HUES64 (cell line): ENCODE measurements at regions not wholly inside any gene's neighbourhood (a gene's known extent, or its start where the extent isn't known, plus 50 kb on each side); places are given as distances from the start of the nearest gene placed in this dataset.

Experiments
- H3K27ac ChIP-seq: 2 replicates; pipeline ENCODE4 v1.7.0; 2013; ENCODE audit warnings: low read depth, low read length, inconsistent platforms
- H3K27me3 ChIP-seq: 2 replicates; pipeline ENCODE4 v1.6.1; 2013; ENCODE audit warnings: mild to moderate bottlenecking, low read length; ENCODE audit not compliant: insufficient read depth
- H3K36me3 ChIP-seq: 2 replicates; pipeline ENCODE4 v1.6.1; 2013; ENCODE audit warnings: mild to moderate bottlenecking, low read length; ENCODE audit not compliant: insufficient read depth
- H3K4me1 ChIP-seq: 2 replicates; pipeline ENCODE4 v1.6.1; 2013; ENCODE audit warnings: mild to moderate bottlenecking, low read length, moderate library complexity; ENCODE audit not compliant: insufficient read depth
- H3K4me3 ChIP-seq: 2 replicates; pipeline ENCODE4 v1.5.1; 2013; ENCODE audit warnings: mild to moderate bottlenecking, low read length, moderate library complexity
- H3K9ac ChIP-seq: 2 replicates; pipeline ENCODE4 v1.6.1; 2013; ENCODE audit warnings: mild to moderate bottlenecking, low read depth, low read length
- H3K9me3 ChIP-seq: 2 replicates; pipeline ENCODE4 v1.6.1; 2013; ENCODE audit warnings: low read depth, low read length; ENCODE audit not compliant: insufficient read depth
- WGBS: fragments of 150-250, 120-280 bp; methylation state at CpG from one replicate; pipeline ENCODE4 v1.1.7; 2013; ENCODE audit warnings: missing lambda C conversion rate; 5-methylcytosine and 5-hydroxymethylcytosine counted together

- H3K9ac ChIP-seq = no peak overlapping the region
- peaks cover 22% of the 10 kb centered on the region for H3K4me1 ChIP-seq
- no peak overlapping the region for H3K27ac ChIP-seq
- WGBS = 85% methylated on average over 2 of the region's 3 CpGs
- no peak overlapping the region for H3K4me3 ChIP-seq
- H3K9me3 ChIP-seq = no peaks in the 10 kb centered on the region
- no peaks in the 10 kb centered on the region for H3K36me3 ChIP-seq
- H3K27me3 ChIP-seq = no peaks in the 10 kb centered on the region
Observed at GRCh38 chr15:95291898-95292472, 1038.5 kb upstream of the NR2F2 start.

DNA sequence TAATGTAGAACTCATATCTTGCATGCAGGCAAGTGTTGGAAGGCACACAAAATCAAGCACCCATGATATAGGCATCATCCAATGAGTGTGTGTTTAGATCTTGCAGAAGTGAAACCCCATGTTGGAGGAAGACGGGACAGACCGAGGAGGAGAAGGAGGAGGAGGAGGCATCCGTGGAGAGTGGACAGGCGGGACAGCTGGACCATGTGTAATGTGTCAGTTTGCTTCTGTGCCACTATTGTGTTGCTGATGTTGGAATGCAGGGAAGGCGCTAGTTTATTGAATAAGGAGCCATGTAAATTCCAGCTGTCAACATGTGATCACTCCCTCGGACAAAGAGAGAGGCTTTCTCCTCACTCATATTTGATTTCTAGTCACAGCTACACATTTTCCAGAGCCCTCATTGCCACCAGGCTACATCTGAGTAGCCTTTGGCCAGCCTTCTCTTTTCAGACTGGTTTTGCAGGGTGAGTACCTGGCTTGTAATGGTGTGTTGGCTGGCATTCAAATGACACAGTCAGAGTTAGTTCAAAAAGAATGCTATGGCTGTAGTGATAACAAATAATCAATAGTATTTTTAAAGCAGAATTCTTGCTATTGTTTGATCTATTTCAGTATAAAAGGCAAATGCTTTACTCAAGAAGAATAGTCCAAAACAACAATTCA, 1037.6 kb upstream of the NR2F2 start:
- Histone ChIP-seq H3K36me3 (no peaks in the 10 kb centered on the region), H3K27ac (no peak overlapping the region), H3K4me1 (peaks cover 19% of the 10 kb centered on the region), H3K27me3 (no peaks in the 10 kb centered on the region), H3K9me3 (no peaks in the 10 kb centered on the region), H3K4me3 (no peak overlapping the region), H3K9ac (no peak overlapping the region)
- WGBS = 94% methylated on average over 6 of the region's 6 CpGs

GRCh38 chr15:95293456-95294031, 1037.0 kb upstream of the NR2F2 start:
- Histone ChIP-seq H3K36me3 (no peaks in the 10 kb centered on the region), H3K4me1 (peaks cover 14% of the 10 kb centered on the region; the same call in 1 of the 2 replicates), H3K27me3 (no peaks in the 10 kb centered on the region), H3K4me3 (no peak overlapping the region), H3K9ac (no peak overlapping the region), H3K27ac (no peak overlapping the region), H3K9me3 (no peaks in the 10 kb centered on the region)
- WGBS = 96% methylated on average over 5 of the region's 6 CpGs

GRCh38 chr15:95295363-95295762, 1035.1 kb upstream of the NR2F2 start:
- Histone ChIP-seq H3K36me3 (no peaks in the 10 kb centered on the region), H3K9ac (no peak overlapping the region), H3K27me3 (no peaks in the 10 kb centered on the region), H3K27ac (no peak overlapping the region), H3K9me3 (no peaks in the 10 kb centered on the region), H3K4me1 (peaks cover 2% of the 10 kb centered on the region; the same call in 1 of the 2 replicates), H3K4me3 (no peak overlapping the region)
- 94% methylated on average over 9 of the region's 9 CpGs for WGBS

- no peak overlapping the region for H3K27ac ChIP-seq
Observed at GRCh38 chr15:95295896-95296625, 1034.4 kb upstream of the NR2F2 start.

DNA sequence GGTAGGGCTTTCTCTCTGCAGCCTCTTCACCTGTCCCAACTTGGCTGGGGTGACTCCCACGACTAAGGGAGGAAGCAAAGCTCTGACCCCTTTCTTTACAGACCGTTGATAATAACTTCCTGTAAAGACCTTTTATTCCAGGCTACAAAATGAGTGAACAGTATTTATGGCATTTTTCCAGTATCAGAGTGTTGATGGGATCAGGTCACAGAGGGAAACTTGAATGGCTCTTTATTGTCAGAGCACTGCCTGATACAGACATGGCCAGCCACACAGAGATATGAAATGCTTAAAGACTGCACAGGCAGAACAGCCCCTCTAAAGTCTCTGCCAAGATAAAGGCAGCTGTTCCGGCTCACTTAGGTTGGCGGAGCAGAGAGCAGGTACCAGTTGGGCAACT, 1033.9 kb upstream of the NR2F2 start:
- Histone ChIP-seq H3K27ac (no peak overlapping the region), H3K4me3 (no peak overlapping the region), H3K36me3 (no peaks in the 10 kb centered on the region), H3K9me3 (no peaks in the 10 kb centered on the region), H3K27me3 (no peaks in the 10 kb centered on the region), H3K9ac (no peak overlapping the region), H3K4me1 (no peaks in the 10 kb centered on the region; the same call in 1 of the 2 replicates)
- 85% methylated on average over 3 of the region's 4 CpGs for WGBS

More at GRCh38 chr15:95295896-95296625, 1034.4 kb upstream of the NR2F2 start:
- no peak overlapping the region for H3K9ac ChIP-seq
- H3K4me3 ChIP-seq = no peak overlapping the region
- 93% methylated on average over 9 of the region's 9 CpGs for WGBS
- H3K36me3 ChIP-seq = no peaks in the 10 kb centered on the region
- no peaks in the 10 kb centered on the region for H3K9me3 ChIP-seq
- no peaks in the 10 kb centered on the region; the same call in 1 of the 2 replicates for H3K4me1 ChIP-seq
- no peaks in the 10 kb centered on the region for H3K27me3 ChIP-seq

DNA sequence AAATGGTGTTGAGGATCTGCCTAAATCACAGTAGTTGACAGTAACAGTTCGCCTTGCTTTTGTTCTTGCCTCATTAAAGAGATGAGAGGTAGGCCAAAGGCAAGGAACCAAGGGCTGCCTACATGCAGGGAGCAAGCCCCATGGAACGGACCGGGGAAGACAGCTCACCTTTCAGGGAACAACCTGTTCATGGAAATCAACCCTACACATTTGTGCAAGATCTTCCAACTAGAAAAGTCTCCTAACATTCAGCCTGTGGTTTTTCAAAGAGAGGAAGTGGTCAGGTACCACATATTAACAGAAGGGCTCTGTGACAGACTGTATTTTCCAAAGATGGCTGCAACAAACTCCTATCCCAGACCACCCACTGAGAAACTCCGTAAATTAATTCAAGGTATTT, 1031.8 kb upstream of the NR2F2 start:
- Histone ChIP-seq H3K9ac (no peak overlapping the region), H3K4me3 (no peak overlapping the region), H3K27me3 (no peaks in the 10 kb centered on the region), H3K27ac (no peak overlapping the region), H3K4me1 (no peaks in the 10 kb centered on the region), H3K36me3 (no peaks in the 10 kb centered on the region), H3K9me3 (no peaks in the 10 kb centered on the region)
- 94% methylated on average over 3 of the region's 4 CpGs for WGBS

DNA sequence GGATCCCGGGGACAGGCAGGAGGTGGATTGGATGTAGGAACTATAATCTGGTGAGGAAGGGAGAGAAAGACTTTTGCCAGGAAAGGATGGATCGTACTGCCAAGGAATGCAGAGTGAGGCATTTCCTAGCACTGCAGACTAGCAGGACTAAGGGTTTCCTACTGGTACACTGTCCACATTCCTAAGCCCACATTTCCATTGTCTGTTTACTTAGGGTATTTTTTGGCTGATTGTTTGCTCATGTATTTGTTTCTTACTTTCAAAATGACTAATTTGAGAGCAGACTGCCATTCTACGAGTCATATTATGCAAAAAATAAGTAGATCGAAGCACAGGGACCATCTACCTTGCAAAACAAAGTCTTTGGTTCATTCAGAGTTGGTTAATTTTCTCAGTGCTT, 1029.5 kb upstream of the NR2F2 start:
- 94% methylated on average over 4 of the region's 4 CpGs for WGBS

GRCh38 chr15:95302206-95302605, 1028.3 kb upstream of the NR2F2 start:
- Histone ChIP-seq H3K27me3 (no peaks in the 10 kb centered on the region), H3K27ac (no peak overlapping the region), H3K4me3 (no peak overlapping the region), H3K4me1 (no peaks in the 10 kb centered on the region), H3K9ac (no peak overlapping the region), H3K9me3 (no peaks in the 10 kb centered on the region), H3K36me3 (no peaks in the 10 kb centered on the region)
- 95% methylated on average over 3 of the region's 3 CpGs for WGBS

More for the DNA sequence above, 1029.5 kb upstream of the NR2F2 start:
- H3K9ac ChIP-seq = no peak overlapping the region
- H3K27me3 ChIP-seq = no peaks in the 10 kb centered on the region
- H3K4me1 ChIP-seq = no peaks in the 10 kb centered on the region
- H3K27ac ChIP-seq = no peak overlapping the region
- H3K4me3 ChIP-seq = no peak overlapping the region
- H3K9me3 ChIP-seq = no peaks in the 10 kb centered on the region
- H3K36me3 ChIP-seq = no peaks in the 10 kb centered on the region

DNA sequence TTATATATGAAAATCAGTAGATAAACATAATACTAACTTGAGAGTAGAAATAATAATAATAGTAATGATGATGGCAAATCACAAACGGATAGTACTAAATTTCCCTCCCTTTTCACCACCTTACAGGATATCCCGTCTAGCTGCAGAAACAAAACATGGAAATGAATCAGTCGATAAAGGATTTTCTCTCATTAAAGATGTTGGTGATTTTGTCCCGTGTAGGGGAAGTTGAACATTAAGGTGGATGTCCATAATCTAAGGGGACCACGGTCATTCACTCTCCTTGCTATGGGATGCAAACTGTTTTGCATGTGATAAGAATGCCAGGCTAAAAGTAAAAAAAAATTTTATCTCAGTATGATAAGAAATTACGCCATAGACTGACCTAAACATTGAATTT, 1027.7 kb upstream of the NR2F2 start:
- 98% methylated on average over 5 of the region's 6 CpGs for WGBS
- no peaks in the 10 kb centered on the region for H3K27me3 ChIP-seq

DNA sequence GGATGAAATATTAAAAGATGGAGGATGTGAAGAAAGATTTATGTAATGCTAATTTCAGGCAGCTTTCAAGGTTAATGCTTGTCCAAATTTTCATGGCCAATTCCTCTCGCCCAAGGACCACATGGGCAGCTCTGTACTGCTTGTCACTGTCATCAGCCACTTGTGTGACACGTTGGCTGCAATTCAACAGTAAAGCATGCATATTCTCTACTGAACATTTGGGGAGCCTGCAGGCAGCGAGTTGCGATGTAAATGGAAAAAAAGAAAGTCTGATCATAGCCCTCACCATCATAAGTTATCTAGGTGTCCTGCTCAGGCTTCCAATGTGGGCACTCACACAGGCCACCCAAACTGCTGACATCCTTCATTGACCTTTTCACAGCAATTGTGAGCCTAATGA, 1026.8 kb upstream of the NR2F2 start:
- Histone ChIP-seq H3K4me1 (no peaks in the 10 kb centered on the region), H3K4me3 (no peak overlapping the region), H3K9ac (no peak overlapping the region), H3K36me3 (no peaks in the 10 kb centered on the region), H3K27ac (no peak overlapping the region), H3K27me3 (no peaks in the 10 kb centered on the region), H3K9me3 (no peaks in the 10 kb centered on the region)
- WGBS = 91% methylated on average over 4 of the region's 4 CpGs

More for the DNA sequence above, 1027.7 kb upstream of the NR2F2 start:
- Histone ChIP-seq H3K9ac (no peak overlapping the region), H3K4me1 (no peaks in the 10 kb centered on the region), H3K27ac (no peak overlapping the region), H3K4me3 (no peak overlapping the region), H3K36me3 (no peaks in the 10 kb centered on the region), H3K9me3 (no peaks in the 10 kb centered on the region)
